H9 (cell line): ENCODE measurements at regions not wholly inside any gene's neighbourhood (a gene's known extent, or its start where the extent isn't known, plus 50 kb on each side); places are given as distances from the start of the nearest gene placed in this dataset.

Experiments
- DNase-seq: peaks from one replicate; pipeline ENCODE4 v3.0.0-alpha.2; 2017
- H2AFZ ChIP-seq: one replicate; pipeline ENCODE4 v1.6.1; 2013; ENCODE audit warnings: mild to moderate bottlenecking, low read length, control low read depth, moderate library complexity
- H2AK5ac ChIP-seq: 2 replicates; pipeline ENCODE4 v1.6.1; 2013; ENCODE audit warnings: low read length, control low read depth, mixed read lengths; ENCODE audit not compliant: insufficient read length
- H2BK120ac ChIP-seq: one replicate; pipeline ENCODE4 v1.6.1; 2013; ENCODE audit warnings: low read depth, mild to moderate bottlenecking, low read length, control low read depth, inconsistent platforms; ENCODE audit not compliant: poor library complexity, severe bottlenecking
- H2BK12ac ChIP-seq: 2 replicates; pipeline ENCODE4 v1.6.1; 2013; ENCODE audit warnings: low read length, control low read depth, mixed read lengths, low read depth; ENCODE audit not compliant: insufficient read length
- H2BK15ac ChIP-seq: 2 replicates; pipeline ENCODE4 v1.6.1; 2013; ENCODE audit warnings: low read depth, low read length, control low read depth
- H2BK20ac ChIP-seq: one replicate; pipeline ENCODE4 v1.6.1; 2013; ENCODE audit warnings: low read depth, mild to moderate bottlenecking, low read length, control low read depth, inconsistent platforms; ENCODE audit not compliant: poor library complexity, severe bottlenecking
- H2BK5ac ChIP-seq: 2 replicates; pipeline ENCODE4 v1.6.1; 2013; ENCODE audit warnings: low read length, control low read depth, mixed read lengths; ENCODE audit not compliant: insufficient read length
- H3K14ac ChIP-seq: 2 replicates; pipeline ENCODE4 v1.6.1; 2013; ENCODE audit warnings: low read length, control low read depth; ENCODE audit not compliant: insufficient read depth
- H3K18ac ChIP-seq: 2 replicates; pipeline ENCODE4 v1.6.1; 2013; ENCODE audit warnings: low read depth, mild to moderate bottlenecking, mixed read lengths, low read length, control low read depth; ENCODE audit not compliant: insufficient read length
- H3K23ac ChIP-seq: 2 replicates; pipeline ENCODE4 v1.6.1; 2013; ENCODE audit warnings: low read length, control low read depth, mixed read lengths, low read depth; ENCODE audit not compliant: insufficient read length
- H3K23me2 ChIP-seq: 2 replicates; pipeline ENCODE4 v1.6.1; 2013; ENCODE audit warnings: low read depth, mild to moderate bottlenecking, mixed read lengths, low read length, control low read depth; ENCODE audit not compliant: insufficient read length, poor library complexity, severe bottlenecking
- H3K27ac ChIP-seq: 2 replicates; pipeline ENCODE4 v1.5.1; 2013; ENCODE audit warnings: low read length, control low read depth, mixed read lengths, low read depth; ENCODE audit not compliant: insufficient read length
- H3K27me3 ChIP-seq: 2 replicates; pipeline ENCODE4 v1.6.1; 2013; ENCODE audit warnings: low read length, control low read depth, inconsistent platforms; ENCODE audit not compliant: insufficient read depth
- H3K4ac ChIP-seq: 2 replicates; pipeline ENCODE4 v1.6.1; 2013; ENCODE audit warnings: low read depth, mild to moderate bottlenecking, control low read depth, inconsistent platforms, low read length, moderate library complexity
- H3K4me1 ChIP-seq: 2 replicates; pipeline ENCODE4 v1.6.1; 2013; ENCODE audit warnings: low read length, control low read depth, inconsistent platforms; ENCODE audit not compliant: insufficient read depth
- H3K4me2 ChIP-seq: 2 replicates; pipeline ENCODE4 v1.6.1; 2013; ENCODE audit warnings: low read length, control low read depth, mixed read lengths; ENCODE audit not compliant: insufficient read length, insufficient read depth
- H3K56ac ChIP-seq: 2 replicates; pipeline ENCODE4 v1.6.1; 2013; ENCODE audit warnings: low read depth, mild to moderate bottlenecking, mixed read lengths, low read length, control low read depth; ENCODE audit not compliant: insufficient read length
- H3K79me1 ChIP-seq: 2 replicates; pipeline ENCODE4 v1.6.1; 2013; ENCODE audit warnings: low read depth, mild to moderate bottlenecking, moderate library complexity, low read length, control low read depth, inconsistent platforms; ENCODE audit not compliant: insufficient read depth, poor library complexity, severe bottlenecking
- H3K79me2 ChIP-seq: 2 replicates; pipeline ENCODE4 v1.6.1; 2013; ENCODE audit warnings: low read length, control low read depth, inconsistent platforms; ENCODE audit not compliant: insufficient read depth
- H3K9ac ChIP-seq: 2 replicates; pipeline ENCODE4 v1.6.1; 2013; ENCODE audit warnings: low read length, control low read depth, mixed read lengths; ENCODE audit not compliant: insufficient read length; ENCODE audit errors: extremely low read depth
- H3K9me3 ChIP-seq: one replicate; pipeline ENCODE4 v1.6.1; 2013; ENCODE audit warnings: low read depth, low read length, inconsistent platforms; ENCODE audit not compliant: control insufficient read depth
- H3T11ph ChIP-seq: one replicate; pipeline ENCODE4 v1.6.1; 2013; ENCODE audit warnings: mild to moderate bottlenecking, low read length, control low read depth, inconsistent platforms
- H4K20me1 ChIP-seq: one replicate; pipeline ENCODE4 v1.6.1; 2013; ENCODE audit not compliant: control insufficient read depth, insufficient read length, insufficient read depth
- H4K5ac ChIP-seq: 2 replicates; pipeline ENCODE4 v1.6.1; 2013; ENCODE audit warnings: low read depth, mild to moderate bottlenecking, mixed read lengths, low read length, control low read depth; ENCODE audit not compliant: insufficient read length
- H4K8ac ChIP-seq: replicated peaks from 2 replicates; pipeline ENCODE4 v1.6.1; 2013; ENCODE audit warnings: low read length, control low read depth, mixed read lengths, low read depth; ENCODE audit not compliant: insufficient read length
- H4K91ac ChIP-seq: 2 replicates; pipeline ENCODE4 v1.6.1; 2013; ENCODE audit warnings: low read depth, mild to moderate bottlenecking, moderate library complexity, mixed read lengths, low read length, control low read depth; ENCODE audit not compliant: insufficient read length
- H3K27ac Mint-ChIP-seq, 3 experiments: 2 replicates in 2 of 3; 3 replicates in 1 of 3; pipeline ENCODE4 v1.8.0; 2020 to 2021; ENCODE audit warnings: mixed read lengths in 3 of 3, mild to moderate bottlenecking in 1 of 3, moderate library complexity in 1 of 3
- H3K27me3 Mint-ChIP-seq: 2 replicates; pipeline ENCODE4 v1.8.0; 2021; ENCODE audit warnings: low read depth, mild to moderate bottlenecking, moderate library complexity, mixed read lengths
- H3K36me3 Mint-ChIP-seq, 3 experiments: 2 replicates in 2 of 3; 3 replicates in 1 of 3; pipeline ENCODE4 v1.8.0; 2020 to 2021; ENCODE audit warnings: low read depth in 3 of 3, mixed read lengths in 3 of 3; ENCODE audit not compliant: insufficient read depth in 1 of 3
- H3K4me1 Mint-ChIP-seq, 2 experiments: 2 replicates each; pipeline ENCODE4 v1.8.0; 2020; ENCODE audit warnings: mixed read lengths in 2 of 2
- H3K4me3 Mint-ChIP-seq, 2 experiments: 2 replicates in 1 of 2; 3 replicates in 1 of 2; pipeline ENCODE4 v1.8.0; 2020 to 2021; ENCODE audit warnings: mild to moderate bottlenecking in 2 of 2, mixed read lengths in 2 of 2, moderate library complexity in 1 of 2
- H3K9me3 Mint-ChIP-seq, 2 experiments: 2 replicates in 1 of 2; 3 replicates in 1 of 2; pipeline ENCODE4 v1.8.0; 2020; ENCODE audit warnings: mild to moderate bottlenecking in 2 of 2, mixed read lengths in 2 of 2, moderate library complexity in 1 of 2
- CTCF ChIP-seq: fragments of 200-600 bp; sonication (generic); conservative IDR thresholded peaks from 3 replicates; pipeline ENCODE4 v1.8.0; 2021; ENCODE audit warnings: antibody characterized with exemption, mild to moderate bottlenecking
- WGBS: extraction: QIAGEN DNeasy Blood & Tissue Kit; methylation state at CpG from one replicate; pipeline ENCODE4 v1.1.7; 2013; ENCODE audit warnings: missing lambda C conversion rate, low lambda C conversion rate, mixed read lengths; ENCODE audit not compliant: insufficient read length; ENCODE audit errors: extremely low coverage; 5-methylcytosine and 5-hydroxymethylcytosine counted together

- H3K4ac ChIP-seq = no peak overlapping the region
- no peaks in the 10 kb centered on the region for H3K23me2 ChIP-seq
- no CpG with 5 or more reads among the region's 4 CpGs for WGBS
- no peak overlapping the region for H3K4me3 Mint-ChIP-seq
- H3K27me3 ChIP-seq = no peaks in the 10 kb centered on the region
- no peaks in the 10 kb centered on the region for H3K79me1 ChIP-seq
- H3K4me1 Mint-ChIP-seq = peaks cover 14 to 24% of the 10 kb centered on the region in 2 experiments
- DNase-seq = no peak
- no peak overlapping the region for H3K18ac ChIP-seq
- no peak overlapping the region for H3T11ph ChIP-seq
- H3K9me3 Mint-ChIP-seq = peaks cover 9 to 10% of the 10 kb centered on the region in 2 experiments; a peak in 4 of 5 replicates
- peaks cover 5 to 8% (median 6%) of the 10 kb centered on the region in 3 experiments; a peak in 5 of 7 replicates for H3K36me3 Mint-ChIP-seq
- no peaks in the 10 kb centered on the region for H3K4me1 ChIP-seq
- H4K5ac ChIP-seq = no peak overlapping the region
- no peak for TF ChIP-seq CTCF
- no peak overlapping the region for H2BK20ac ChIP-seq
- H2BK5ac ChIP-seq = no peak overlapping the region
- no peaks in the 10 kb centered on the region for H3K27me3 Mint-ChIP-seq
- no peak overlapping the region for H3K14ac ChIP-seq
- H3K9ac ChIP-seq = no peak overlapping the region
- H3K79me2 ChIP-seq = no peaks in the 10 kb centered on the region
- no peak overlapping the region for H3K27ac ChIP-seq
- H4K8ac ChIP-seq = no peak overlapping the region
- H3K27ac Mint-ChIP-seq = no peak overlapping the region
- H2AK5ac ChIP-seq = no peak overlapping the region
- no peak overlapping the region for H3K23ac ChIP-seq
- no peaks in the 10 kb centered on the region for H3K9me3 ChIP-seq
- H3K56ac ChIP-seq = no peak overlapping the region
- no peak overlapping the region for H3K4me2 ChIP-seq
- no peak overlapping the region for H2BK12ac ChIP-seq
- H2BK120ac ChIP-seq = no peak overlapping the region
- no peak overlapping the region for H4K91ac ChIP-seq
- no peak overlapping the region for H2AFZ ChIP-seq
- no peak overlapping the region for H2BK15ac ChIP-seq
- no peaks in the 10 kb centered on the region for H4K20me1 ChIP-seq
Observed at GRCh38 chr5:74974451-74975091, 77.8 kb downstream of the GCNT4 start.
